ENCODE measurements at regions not wholly inside any gene's neighbourhood (a gene's known extent, or its start where the extent isn't known, plus 50 kb on each side); places are given as distances from the start of the nearest gene placed in this dataset.

GRCh38 chr4:33316033-33316432, 2595.9 kb downstream of the PCDH7 start:
- no peak for TF ChIP-seq GATA3 (IDR thresholded peaks at IDR 0.05; ENCODE audit: low read depth, low read length)
- TF ChIP-seq GATA2 (IDR thresholded peaks at IDR 0.05; ENCODE audit: low read depth, low read length): no peak

Measured in SH-SY5Y (cell line).